NCI-H146 (cell line): ENCODE measurements at regions not wholly inside any gene's neighbourhood (a gene's known extent, or its start where the extent isn't known, plus 50 kb on each side); places are given as distances from the start of the nearest gene placed in this dataset.
A peak's percentile ranks its signal among the peaks of the same experiment; 100 is the strongest.
"Not testable (repeated sequence)": the region's sequence is repeated elsewhere in the genome, so short reads cannot be mapped to it uniquely, and the experiment has no call there.

Source experiments
- DNase-seq: peaks from one replicate; lab custom pipeline; 2025; lab: John Stamatoyannopoulos, UW

GRCh38 chr16:35170061-35170460 lies 1710.6 kb downstream of the TP53TG3F start:
- DNase-seq, result not testable (repeated sequence)

GRCh38 chr16:35170610-35171009 lies 1711.2 kb downstream of the TP53TG3F start:
- DNase-seq, result no peak

- DNase-seq, result no peak
Observed at GRCh38 chr16:35171106-35171505, 1711.7 kb downstream of the TP53TG3F start.

- DNase-seq, result no peak
Observed at GRCh38 chr16:35173295-35173694, 1713.9 kb downstream of the TP53TG3F start.

GRCh38 chr16:35174016-35174415 lies 1714.6 kb downstream of the TP53TG3F start:
- no peak for DNase-seq

GRCh38 chr16:35176449-35176848 lies 1717.0 kb downstream of the TP53TG3F start:
- no peak for DNase-seq

GRCh38 chr16:35177851-35178250 lies 1718.4 kb downstream of the TP53TG3F start:
- DNase-seq, result no peak

GRCh38 chr16:35180970-35181369 lies 1721.6 kb downstream of the TP53TG3F start:
- no peak for DNase-seq

GRCh38 chr16:35181422-35182030 lies 1722.1 kb downstream of the TP53TG3F start:
- no peak for DNase-seq

- DNase-seq, result no peak
Observed at GRCh38 chr16:35182043-35182677, 1722.7 kb downstream of the TP53TG3F start.

- no peak for DNase-seq
Observed at GRCh38 chr16:35182943-35183550, 1723.6 kb downstream of the TP53TG3F start.

- no peak for DNase-seq
Observed at GRCh38 chr16:35184356-35184870, 1725.0 kb downstream of the TP53TG3F start.

- DNase-seq, result no peak
Observed at GRCh38 chr16:35185366-35186044, 1726.1 kb downstream of the TP53TG3F start.

- no peak for DNase-seq
Observed at GRCh38 chr16:35186045-35186759, 1726.8 kb downstream of the TP53TG3F start.

GRCh38 chr16:35187665-35188225 lies 1728.3 kb downstream of the TP53TG3F start:
- no peak for DNase-seq

GRCh38 chr16:35188288-35189155 lies 1729.1 kb downstream of the TP53TG3F start:
- peak; percentile 8 for DNase-seq

- no peak for DNase-seq
Observed at GRCh38 chr16:35192993-35193392, 1733.6 kb downstream of the TP53TG3F start.

GRCh38 chr16:35193956-35194355 lies 1734.5 kb downstream of the TP53TG3F start:
- DNase-seq, result no peak

- no peak for DNase-seq
Observed at GRCh38 chr16:35194681-35195080, 1735.3 kb downstream of the TP53TG3F start.

GRCh38 chr16:35195173-35195863 lies 1735.9 kb downstream of the TP53TG3F start:
- peak; percentile 16 for DNase-seq
